H54 (cell line): ENCODE measurements at regions not wholly inside any gene's neighbourhood (a gene's known extent, or its start where the extent isn't known, plus 50 kb on each side); places are given as distances from the start of the nearest gene placed in this dataset.

Experiments used
- DNase-seq: peaks from one replicate; pipeline ENCODE4 v3.0.0; 2011; ENCODE audit warnings: low spot score, mixed read lengths; ENCODE audit not compliant: insufficient read length
- FAIRE-seq: peaks from 3 replicates; lab custom pipeline; 2011; peaks lifted over from hg19 to GRCh38; lab: Jason Lieb, UNC
- POLR2A ChIP-seq: IDR thresholded peaks from 2 replicates; pipeline ENCODE4 v1.6.1; 2011; ENCODE audit warnings: low read depth, mild to moderate bottlenecking, low read length

GRCh38 chr3:187618722-187619121, 51.5 kb downstream of the SST start:
- DNase-seq (no peak), FAIRE-seq (no peak)
- TF ChIP-seq POLR2A = no peak

- DNase-seq = no peak
- no peak for TF ChIP-seq POLR2A
- peak; percentile 15 for FAIRE-seq
Observed at GRCh38 chr3:187617213-187617612, 53.0 kb downstream of the SST start.

GRCh38 chr3:187616307-187616972, 53.8 kb downstream of the SST start:
- TF ChIP-seq POLR2A = no peak
- peak; percentile 38 for DNase-seq
- peak; percentile 91 for FAIRE-seq

GRCh38 chr3:187615630-187616029, 54.6 kb downstream of the SST start:
- TF ChIP-seq POLR2A = no peak

GRCh38 chr3:187612656-187613055, 57.5 kb downstream of the SST start:
- FAIRE-seq (no peak), DNase-seq (no peak)
- TF ChIP-seq POLR2A = no peak

More at GRCh38 chr3:187615630-187616029, 54.6 kb downstream of the SST start:
- FAIRE-seq (peak; percentile 23), DNase-seq (no peak)

GRCh38 chr3:187610981-187611511, 59.1 kb downstream of the SST start:
- FAIRE-seq (peak; percentile 33), DNase-seq (no peak)
- TF ChIP-seq POLR2A = no peak

- no peak for DNase-seq
- no peak for TF ChIP-seq POLR2A
- FAIRE-seq = no peak
Observed at GRCh38 chr3:187594272-187594671, 75.9 kb downstream of the SST start.

- FAIRE-seq (peak; percentile 33), DNase-seq (no peak)
- no peak for TF ChIP-seq POLR2A
Observed at GRCh38 chr3:187593451-187593850, 76.7 kb downstream of the SST start.

- no peak for FAIRE-seq
- no peak for TF ChIP-seq POLR2A
Observed at GRCh38 chr3:187590861-187591576, 79.2 kb downstream of the SST start.

GRCh38 chr3:187587076-187587475, 83.1 kb downstream of the SST start:
- DNase-seq (no peak), FAIRE-seq (no peak)
- TF ChIP-seq POLR2A = no peak

More at GRCh38 chr3:187590861-187591576, 79.2 kb downstream of the SST start:
- no peak for DNase-seq

- TF ChIP-seq POLR2A = no peak
- FAIRE-seq (peak; percentile 91), DNase-seq (no peak)
Observed at GRCh38 chr3:187586226-187586625, 84.0 kb downstream of the SST start.

- TF ChIP-seq POLR2A = no peak
- FAIRE-seq (no peak), DNase-seq (no peak)
Observed at GRCh38 chr3:187572441-187572840, 97.8 kb downstream of the SST start.

GRCh38 chr3:187571701-187572100, 98.5 kb downstream of the SST start:
- TF ChIP-seq POLR2A = no peak
- FAIRE-seq = no peak
- no peak for DNase-seq

- DNase-seq (no peak), FAIRE-seq (no peak)
- TF ChIP-seq POLR2A = no peak
Observed at GRCh38 chr3:187570776-187571175, 99.4 kb downstream of the SST start.
